ENCODE measurements at regions not wholly inside any gene's neighbourhood (a gene's known extent, or its start where the extent isn't known, plus 50 kb on each side); places are given as distances from the start of the nearest gene placed in this dataset.

DNA sequence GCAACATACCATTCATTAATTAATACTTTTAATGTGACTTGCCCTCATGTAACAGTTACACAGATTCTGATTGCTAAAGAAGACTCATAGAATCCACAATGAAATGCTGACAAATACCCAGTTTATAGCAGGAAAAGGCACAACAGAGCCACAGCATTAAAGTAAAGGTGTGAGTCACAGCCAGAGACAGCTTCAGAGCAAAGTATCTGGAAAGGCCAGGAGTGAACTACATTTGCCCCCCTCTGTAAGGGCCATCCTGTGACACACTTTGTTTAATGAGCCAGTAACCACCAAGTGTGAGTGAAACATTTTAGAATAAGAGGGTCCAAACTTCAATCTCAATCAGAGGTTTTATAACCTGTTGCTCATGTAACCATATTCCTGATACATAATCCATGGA, 133.8 kb upstream of the TACR3 start:
- H3K27me3 ChIP-seq (ENCODE audit: control insufficient read depth, insufficient read depth, low read length, poor library complexity, severe bottlenecking), result no peaks in the 10 kb centered on the region
- H3K4me1 Mint-ChIP-seq, result peaks cover 8% of the 10 kb centered on the region
- H3K9me3 ChIP-seq (ENCODE audit: control insufficient read depth, low read length), result peaks cover 2% of the 10 kb centered on the region
- no peak overlapping the region for H3K27ac ChIP-seq (ENCODE audit: low read depth, low read length)
- TF ChIP-seq, protein P1, sequence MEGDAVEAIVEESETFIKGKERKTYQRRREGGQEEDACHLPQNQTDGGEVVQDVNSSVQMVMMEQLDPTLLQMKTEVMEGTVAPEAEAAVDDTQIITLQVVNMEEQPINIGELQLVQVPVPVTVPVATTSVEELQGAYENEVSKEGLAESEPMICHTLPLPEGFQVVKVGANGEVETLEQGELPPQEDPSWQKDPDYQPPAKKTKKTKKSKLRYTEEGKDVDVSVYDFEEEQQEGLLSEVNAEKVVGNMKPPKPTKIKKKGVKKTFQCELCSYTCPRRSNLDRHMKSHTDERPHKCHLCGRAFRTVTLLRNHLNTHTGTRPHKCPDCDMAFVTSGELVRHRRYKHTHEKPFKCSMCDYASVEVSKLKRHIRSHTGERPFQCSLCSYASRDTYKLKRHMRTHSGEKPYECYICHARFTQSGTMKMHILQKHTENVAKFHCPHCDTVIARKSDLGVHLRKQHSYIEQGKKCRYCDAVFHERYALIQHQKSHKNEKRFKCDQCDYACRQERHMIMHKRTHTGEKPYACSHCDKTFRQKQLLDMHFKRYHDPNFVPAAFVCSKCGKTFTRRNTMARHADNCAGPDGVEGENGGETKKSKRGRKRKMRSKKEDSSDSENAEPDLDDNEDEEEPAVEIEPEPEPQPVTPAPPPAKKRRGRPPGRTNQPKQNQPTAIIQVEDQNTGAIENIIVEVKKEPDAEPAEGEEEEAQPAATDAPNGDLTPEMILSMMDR (conservative IDR thresholded peaks at IDR 0.05), result no peak
- H3K9ac ChIP-seq (ENCODE audit: extremely low read depth, low read length, poor library complexity, severe bottlenecking), result no peak overlapping the region
- no peaks in the 10 kb centered on the region for H3K27me3 Mint-ChIP-seq (ENCODE audit: insufficient read depth)
- H3K4me1 ChIP-seq (ENCODE audit: control insufficient read depth, insufficient read depth, low read length), result no peaks in the 10 kb centered on the region
- DNase-seq, result no peak
- H3K4me3 Mint-ChIP-seq, result no peak overlapping the region
- H3K36me3 ChIP-seq (ENCODE audit: control insufficient read depth, insufficient read depth, low read length), result no peaks in the 10 kb centered on the region
- H3K9me3 Mint-ChIP-seq, result peaks cover 25% of the 10 kb centered on the region
- no peaks in the 10 kb centered on the region for H3K36me3 Mint-ChIP-seq (ENCODE audit: low read depth)
- no peak overlapping the region for H3K27ac Mint-ChIP-seq
- no peak overlapping the region for H3K4me3 ChIP-seq (ENCODE audit: low read length)

DNA sequence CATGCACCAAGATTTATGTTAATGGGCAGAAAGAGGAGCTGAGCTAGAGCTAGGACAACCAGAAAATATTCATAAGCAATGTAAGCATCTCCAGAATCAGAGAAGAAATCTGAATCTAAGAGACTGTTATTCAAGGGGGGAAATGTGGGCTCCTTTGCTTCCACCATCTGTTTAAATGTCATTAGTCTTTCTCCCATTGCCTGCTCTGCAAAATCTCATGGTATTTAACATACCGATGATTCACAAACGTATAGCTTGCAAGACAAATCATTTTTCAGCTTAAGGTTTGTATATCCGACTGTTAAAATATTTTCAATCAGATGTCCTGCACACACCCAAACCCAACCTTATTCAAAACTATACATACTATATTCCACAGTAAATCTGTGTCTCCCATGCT, 133.4 kb upstream of the TACR3 start:
- DNase-seq, result no peak
- no peak overlapping the region for H3K4me3 Mint-ChIP-seq
- H3K4me3 ChIP-seq (ENCODE audit: low read length), result no peak overlapping the region
- no peak overlapping the region for H3K27ac Mint-ChIP-seq
- peaks cover 7% of the 10 kb centered on the region for H3K9me3 ChIP-seq (ENCODE audit: control insufficient read depth, low read length)
- H3K27ac ChIP-seq (ENCODE audit: low read depth, low read length), result no peak overlapping the region
- no peaks in the 10 kb centered on the region for H3K36me3 ChIP-seq (ENCODE audit: control insufficient read depth, insufficient read depth, low read length)
- H3K9me3 Mint-ChIP-seq, result peaks cover 29% of the 10 kb centered on the region
- H3K27me3 Mint-ChIP-seq (ENCODE audit: insufficient read depth), result no peaks in the 10 kb centered on the region
- TF ChIP-seq, protein P1 (conservative IDR thresholded peaks at IDR 0.05), result no peak
- no peak overlapping the region for H3K9ac ChIP-seq (ENCODE audit: extremely low read depth, low read length, poor library complexity, severe bottlenecking)
- H3K36me3 Mint-ChIP-seq (ENCODE audit: low read depth), result no peaks in the 10 kb centered on the region
- WGBS, 2 experiments (ENCODE audit: insufficient coverage in 1 of 2, insufficient read length in 1 of 2), result 96 to 100% methylated on average over 3 of the region's 3 CpGs
- no peaks in the 10 kb centered on the region for H3K27me3 ChIP-seq (ENCODE audit: control insufficient read depth, insufficient read depth, low read length, poor library complexity, severe bottlenecking)
- peaks cover 8% of the 10 kb centered on the region for H3K4me1 Mint-ChIP-seq
- H3K4me1 ChIP-seq (ENCODE audit: control insufficient read depth, insufficient read depth, low read length), result no peaks in the 10 kb centered on the region

DNA sequence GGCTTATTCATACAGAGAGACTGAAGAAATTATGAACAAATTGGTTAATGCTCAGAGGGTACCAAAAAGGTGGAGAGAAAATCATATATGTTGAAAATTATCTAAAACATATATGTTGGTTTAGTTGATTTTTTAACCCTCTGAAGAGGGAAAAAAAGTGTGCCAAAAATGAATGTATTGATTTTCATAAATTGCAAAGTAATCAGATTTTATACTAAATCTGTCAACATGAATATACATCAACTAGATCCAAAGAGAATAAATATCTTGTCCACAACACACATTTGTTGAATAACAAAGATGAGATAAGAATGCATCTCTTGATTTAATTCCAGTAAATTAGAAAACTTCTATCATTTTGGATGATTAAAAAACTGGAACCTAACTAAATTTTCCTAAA, 125.3 kb upstream of the TACR3 start:
- Mint-ChIP-seq H3K9me3 (peaks cover 40% of the 10 kb centered on the region), H3K27ac (no peak overlapping the region), H3K4me1 (no peaks in the 10 kb centered on the region), H3K4me3 (no peak overlapping the region), H3K27me3 (ENCODE audit: insufficient read depth) (peaks cover 14% of the 10 kb centered on the region), H3K36me3 (ENCODE audit: low read depth) (no peaks in the 10 kb centered on the region)
- Histone ChIP-seq H3K36me3 (ENCODE audit: control insufficient read depth, insufficient read depth, low read length) (no peaks in the 10 kb centered on the region), H3K4me3 (ENCODE audit: low read length) (no peak overlapping the region), H3K4me1 (ENCODE audit: control insufficient read depth, insufficient read depth, low read length) (no peaks in the 10 kb centered on the region), H3K9me3 (ENCODE audit: control insufficient read depth, low read length) (peaks cover 13% of the 10 kb centered on the region), H3K27me3 (ENCODE audit: control insufficient read depth, insufficient read depth, low read length, poor library complexity, severe bottlenecking) (peaks cover 16% of the 10 kb centered on the region), H3K27ac (ENCODE audit: low read depth, low read length) (no peak overlapping the region), H3K9ac (ENCODE audit: extremely low read depth, low read length, poor library complexity, severe bottlenecking) (no peak overlapping the region)
- DNase-seq, result no peak
- TF ChIP-seq, protein P1 (conservative IDR thresholded peaks at IDR 0.05), result no peak
